ENCODE measurements at regions not wholly inside any gene's neighbourhood (a gene's known extent, or its start where the extent isn't known, plus 50 kb on each side); places are given as distances from the start of the nearest gene placed in this dataset.

- Histone ChIP-seq H4K20me1 (ENCODE audit: low read depth, low read length) (no peaks in the 10 kb centered on the region), H3K4me2 (ENCODE audit: low read depth, low read length, poor library complexity, severe bottlenecking) (no peak overlapping the region), H3K36me3 (ENCODE audit: low read length) (0 out of 2 replicates have a peak, but pooled peaks cover 5% of the 10 kb centered on the region), H3K9ac (ENCODE audit: low read length) (no peak overlapping the region), H3K4me3 (ENCODE audit: insufficient read depth, low read length, poor library complexity, severe bottlenecking) (no peak overlapping the region), H3K9me3 (ENCODE audit: insufficient read depth, low read length) (no peaks in the 10 kb centered on the region), H3K27me3 (ENCODE audit: low read length) (no peaks in the 10 kb centered on the region), H3K27ac (ENCODE audit: low read depth, low read length) (no peak overlapping the region), H3F3A (ENCODE audit: insufficient read depth) (no peaks in the 10 kb centered on the region), H2AFZ (ENCODE audit: low read depth, low read length, severe bottlenecking) (no peak overlapping the region), H3K79me2 (ENCODE audit: insufficient read depth, low read length) (no peaks in the 10 kb centered on the region), H3K9me2 (replicated peaks; ENCODE audit: insufficient read depth, low read length) (no peaks in the 10 kb centered on the region)
- TF ChIP-seq CTCF (IDR thresholded peaks at IDR 0.05; ENCODE audit: insufficient read depth, low read length, poor library complexity, severe bottlenecking) (no peak), EZH2phosphoT487 (conservative IDR thresholded peaks at IDR 0.05; ENCODE audit: low read length) (no peak)
These were observed 117.4 kb downstream of the ELAPOR2 start for GRCh38 chr7:86942081-86942480.

- no peak overlapping the region for H3K9ac ChIP-seq (ENCODE audit: low read length)
- H3K79me2 ChIP-seq (ENCODE audit: insufficient read depth, low read length) = no peaks in the 10 kb centered on the region
- H3K27ac ChIP-seq (ENCODE audit: low read depth, low read length) = no peak overlapping the region
- H3K9me3 ChIP-seq (ENCODE audit: insufficient read depth, low read length) = no peaks in the 10 kb centered on the region
- H2AFZ ChIP-seq (ENCODE audit: low read depth, low read length, severe bottlenecking) = no peak overlapping the region
- H3K4me2 ChIP-seq (ENCODE audit: low read depth, low read length, poor library complexity, severe bottlenecking) = no peak overlapping the region
- TF ChIP-seq CTCF (IDR thresholded peaks at IDR 0.05; ENCODE audit: insufficient read depth, low read length, poor library complexity, severe bottlenecking) = peak; percentile 75
- TF ChIP-seq EZH2phosphoT487 (conservative IDR thresholded peaks at IDR 0.05; ENCODE audit: low read length) = no peak
- H3K9me2 ChIP-seq (replicated peaks; ENCODE audit: insufficient read depth, low read length) = no peaks in the 10 kb centered on the region
- H3F3A ChIP-seq (ENCODE audit: insufficient read depth) = no peaks in the 10 kb centered on the region
- H4K20me1 ChIP-seq (ENCODE audit: low read depth, low read length) = no peaks in the 10 kb centered on the region
- H3K36me3 ChIP-seq (ENCODE audit: low read length) = 0 out of 2 replicates have a peak, but pooled peaks cover 2% of the 10 kb centered on the region
- no peak overlapping the region for H3K4me3 ChIP-seq (ENCODE audit: insufficient read depth, low read length, poor library complexity, severe bottlenecking)
- no peaks in the 10 kb centered on the region for H3K27me3 ChIP-seq (ENCODE audit: low read length)
These were observed 120.1 kb downstream of the ELAPOR2 start for GRCh38 chr7:86939197-86939814.

- Histone ChIP-seq H3K4me3 (ENCODE audit: insufficient read depth, low read length, poor library complexity, severe bottlenecking) (no peak overlapping the region), H3K27ac (ENCODE audit: low read depth, low read length) (no peak overlapping the region), H3F3A (ENCODE audit: insufficient read depth) (no peaks in the 10 kb centered on the region), H3K9ac (ENCODE audit: low read length) (no peak overlapping the region), H3K36me3 (ENCODE audit: low read length) (no peaks in the 10 kb centered on the region), H3K27me3 (ENCODE audit: low read length) (no peaks in the 10 kb centered on the region), H4K20me1 (ENCODE audit: low read depth, low read length) (no peaks in the 10 kb centered on the region), H3K79me2 (ENCODE audit: insufficient read depth, low read length) (no peaks in the 10 kb centered on the region), H3K4me2 (ENCODE audit: low read depth, low read length, poor library complexity, severe bottlenecking) (no peak overlapping the region), H3K9me3 (ENCODE audit: insufficient read depth, low read length) (no peaks in the 10 kb centered on the region), H2AFZ (ENCODE audit: low read depth, low read length, severe bottlenecking) (no peak overlapping the region), H3K9me2 (replicated peaks; ENCODE audit: insufficient read depth, low read length) (no peaks in the 10 kb centered on the region)
- TF ChIP-seq EZH2phosphoT487 (conservative IDR thresholded peaks at IDR 0.05; ENCODE audit: low read length) (no peak), CTCF (IDR thresholded peaks at IDR 0.05; ENCODE audit: insufficient read depth, low read length, poor library complexity, severe bottlenecking) (no peak)
These were observed 122.0 kb downstream of the ELAPOR2 start for GRCh38 chr7:86937363-86937878.
